G401 (cell line): ENCODE measurements at regions not wholly inside any gene's neighbourhood (a gene's known extent, or its start where the extent isn't known, plus 50 kb on each side); places are given as distances from the start of the nearest gene placed in this dataset.

Experiments used
- DNase-seq: peaks from one replicate; pipeline ENCODE4 v3.0.0-alpha.2; 2015; ENCODE audit warnings: low spot score
- in situ Hi-C: cut with HindIII; loops from 2 replicates; pipeline ENCODE4 v1.10.0; 2016; ENCODE audit warnings: low sequenced_read_pairs, mixed read lengths

- in situ Hi-C loops: no loop called here
- no peak for DNase-seq
These were observed 278.8 kb upstream of the RPS6KA3 start for GRCh38 chrX:20545538-20545937.

GRCh38 chrX:20542072-20542471 is 275.4 kb upstream of the RPS6KA3 start:
- DNase-seq: no peak
- in situ Hi-C loops: no loop called here

- in situ Hi-C loops: no loop called here
- DNase-seq: no peak
These were observed 272.3 kb upstream of the RPS6KA3 start for GRCh38 chrX:20538974-20539373.

- DNase-seq: no peak
- in situ Hi-C loops: no loop called here
These were observed 265.0 kb upstream of the RPS6KA3 start for GRCh38 chrX:20531667-20532066.

- in situ Hi-C loops: no loop called here
- peak; percentile 84 for DNase-seq
These were observed 263.8 kb upstream of the RPS6KA3 start for GRCh38 chrX:20530406-20530921.

GRCh38 chrX:20529711-20530110 is 263.0 kb upstream of the RPS6KA3 start:
- in situ Hi-C loops: no loop called here
- DNase-seq: peak; percentile 57

- in situ Hi-C loops: no loop called here
- peak; percentile 62 for DNase-seq
These were observed 262.6 kb upstream of the RPS6KA3 start for GRCh38 chrX:20529301-20529700.

- in situ Hi-C loops: no loop called here
- peak; percentile 77 for DNase-seq
These were observed 260.9 kb upstream of the RPS6KA3 start for GRCh38 chrX:20527558-20528011.

- no peak for DNase-seq
These were observed 260.3 kb upstream of the RPS6KA3 start for GRCh38 chrX:20527041-20527440.

GRCh38 chrX:20523626-20524312 is 257.1 kb upstream of the RPS6KA3 start:
- DNase-seq: no peak
- in situ Hi-C loops: no loop called here

More at GRCh38 chrX:20527041-20527440, 260.3 kb upstream of the RPS6KA3 start:
- in situ Hi-C loops: no loop called here

- DNase-seq: no peak
- in situ Hi-C loops: no loop called here
These were observed 255.7 kb upstream of the RPS6KA3 start for GRCh38 chrX:20522420-20522819.

GRCh38 chrX:20521222-20521621 is 254.5 kb upstream of the RPS6KA3 start:
- in situ Hi-C loops: no loop called here
- DNase-seq: no peak

GRCh38 chrX:20519826-20520225 is 253.1 kb upstream of the RPS6KA3 start:
- in situ Hi-C loops: no loop called here
- DNase-seq: no peak

- no peak for DNase-seq
- in situ Hi-C loops: no loop called here
These were observed 252.4 kb upstream of the RPS6KA3 start for GRCh38 chrX:20519146-20519545.

GRCh38 chrX:20517565-20517964 is 250.9 kb upstream of the RPS6KA3 start:
- DNase-seq: no peak
- in situ Hi-C loops: no loop called here

- in situ Hi-C loops: no loop called here
- no peak for DNase-seq
These were observed 249.2 kb upstream of the RPS6KA3 start for GRCh38 chrX:20515841-20516461.

- in situ Hi-C loops: no loop called here
- DNase-seq: no peak
These were observed 247.6 kb upstream of the RPS6KA3 start for GRCh38 chrX:20514358-20514757.

- DNase-seq: no peak
- in situ Hi-C loops: no loop called here
These were observed 246.5 kb upstream of the RPS6KA3 start for GRCh38 chrX:20513185-20513584.

GRCh38 chrX:20511792-20512191 is 245.1 kb upstream of the RPS6KA3 start:
- no peak for DNase-seq
- in situ Hi-C loops: no loop called here

- peak; percentile 67 for DNase-seq
- in situ Hi-C loops: no loop called here
These were observed 241.4 kb upstream of the RPS6KA3 start for GRCh38 chrX:20507901-20508620.
